ENCODE measurements at regions not wholly inside any gene's neighbourhood (a gene's known extent, or its start where the extent isn't known, plus 50 kb on each side); places are given as distances from the start of the nearest gene placed in this dataset.

DNA sequence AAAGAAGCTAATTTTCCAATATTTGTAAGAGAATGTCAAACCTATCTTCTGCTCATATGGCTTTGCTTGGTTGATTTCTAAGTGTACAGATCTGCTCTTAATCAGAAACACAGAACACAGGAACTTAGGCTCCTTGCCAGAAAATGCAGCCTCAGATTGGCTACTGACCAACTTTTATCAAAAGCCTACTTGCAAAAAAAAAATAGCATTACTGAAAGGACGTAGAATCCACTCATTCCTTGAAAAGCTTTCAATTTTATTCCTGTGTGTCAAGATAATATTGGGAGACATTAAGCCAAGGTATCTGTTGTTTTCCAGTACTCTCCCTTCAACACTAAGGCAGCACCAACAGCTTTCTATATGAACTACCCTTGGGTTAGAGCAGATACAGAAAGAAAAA lies 127.6 kb upstream of the INTU start:
- H3K27ac ChIP-seq (ENCODE audit: low read depth in 1 of 2, low read length in 2 of 2) = no peak overlapping the region
- 34% methylated on average over 1 of the region's 1 CpG for WGBS
- no peaks in the 10 kb centered on the region for H3K36me3 ChIP-seq (ENCODE audit: control insufficient read depth in 4 of 4, insufficient read depth in 3 of 4, low read depth in 1 of 4, low read length in 3 of 4)
- no peaks in the 10 kb centered on the region for H3K27me3 ChIP-seq (ENCODE audit: control insufficient read depth in 4 of 4, insufficient read depth in 4 of 4, low read length in 3 of 4)
- no peak for DNase-seq (ENCODE audit: low spot score)
- H3K4me1 ChIP-seq (ENCODE audit: control insufficient read depth in 4 of 4, insufficient read depth in 4 of 4, low read length in 3 of 4) = no peaks in the 10 kb centered on the region
- no peak overlapping the region for H3K9ac ChIP-seq (ENCODE audit: low read depth in 1 of 2, low read length in 2 of 2)
- H3K9me3 ChIP-seq (ENCODE audit: control insufficient read depth in 4 of 4, low read length in 3 of 4) = no peaks in the 10 kb centered on the region
- no peak for TF ChIP-seq JUND (IDR thresholded peaks at IDR 0.05)
- no peak for TF ChIP-seq HNF4G (IDR thresholded peaks at IDR 0.05)
- TF ChIP-seq RAD21 (IDR thresholded peaks at IDR 0.05) = no peak
- no peak for TF ChIP-seq TAF1 (conservative IDR thresholded peaks at IDR 0.05)
- TF ChIP-seq, protein P1, sequence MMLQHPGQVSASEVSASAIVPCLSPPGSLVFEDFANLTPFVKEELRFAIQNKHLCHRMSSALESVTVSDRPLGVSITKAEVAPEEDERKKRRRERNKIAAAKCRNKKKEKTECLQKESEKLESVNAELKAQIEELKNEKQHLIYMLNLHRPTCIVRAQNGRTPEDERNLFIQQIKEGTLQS (IDR thresholded peaks at IDR 0.05) = no peak
- TF ChIP-seq EGR1 (IDR thresholded peaks at IDR 0.05; ENCODE audit: low read depth in 2 of 2) = no peak
- TF ChIP-seq ZBTB33 (IDR thresholded peaks at IDR 0.05) = no peak
- TF ChIP-seq REST (IDR thresholded peaks at IDR 0.05) = no peak
- TF ChIP-seq FOXA2 (IDR thresholded peaks at IDR 0.05) = no peak
- TF ChIP-seq RXRA (IDR thresholded peaks at IDR 0.05) = no peak
- TF ChIP-seq SP1 (IDR thresholded peaks at IDR 0.05) = no peak
- no peak for TF ChIP-seq NR2F2 (IDR thresholded peaks at IDR 0.05)
- TF ChIP-seq HNF4A (conservative IDR thresholded peaks at IDR 0.05) = no peak
- TF ChIP-seq YY1 (IDR thresholded peaks at IDR 0.05) = no peak
- no peak for TF ChIP-seq FOXA1 (IDR thresholded peaks at IDR 0.05)
- H3K4me3 ChIP-seq (ENCODE audit: low read depth in 1 of 3, low read length in 3 of 3) = no peak overlapping the region

- no peak overlapping the region for H3K9ac ChIP-seq (ENCODE audit: low read depth in 1 of 2, low read length in 2 of 2)
- no peak for DNase-seq (ENCODE audit: low spot score)
- WGBS = 71% methylated on average over 1 of the region's 1 CpG
- H3K27ac ChIP-seq (ENCODE audit: low read depth in 1 of 2, low read length in 2 of 2) = no peak overlapping the region
- no peak for TF ChIP-seq REST (IDR thresholded peaks at IDR 0.05)
- no peak for TF ChIP-seq GABPA (IDR thresholded peaks at IDR 0.05 in 1 of 2, conservative IDR thresholded peaks at IDR 0.05 in 1 of 2)
- TF ChIP-seq YY1 (IDR thresholded peaks at IDR 0.05) = no peak
- TF ChIP-seq ZBTB33 (IDR thresholded peaks at IDR 0.05) = no peak
- TF ChIP-seq, protein P1 (IDR thresholded peaks at IDR 0.05) = no peak
- no peak for TF ChIP-seq TAF1 (conservative IDR thresholded peaks at IDR 0.05)
- TF ChIP-seq, protein P2, sequence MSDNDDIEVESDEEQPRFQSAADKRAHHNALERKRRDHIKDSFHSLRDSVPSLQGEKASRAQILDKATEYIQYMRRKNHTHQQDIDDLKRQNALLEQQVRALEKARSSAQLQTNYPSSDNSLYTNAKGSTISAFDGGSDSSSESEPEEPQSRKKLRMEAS (IDR thresholded peaks at IDR 0.05) = no peak
- no peak for TF ChIP-seq FOXA1 (IDR thresholded peaks at IDR 0.05)
- TF ChIP-seq SP1 (IDR thresholded peaks at IDR 0.05) = no peak
- TF ChIP-seq FOXA2 (IDR thresholded peaks at IDR 0.05) = no peak
- no peaks in the 10 kb centered on the region for H3K27me3 ChIP-seq (ENCODE audit: control insufficient read depth in 4 of 4, insufficient read depth in 4 of 4, low read length in 3 of 4)
- no peaks in the 10 kb centered on the region for H3K4me1 ChIP-seq (ENCODE audit: control insufficient read depth in 4 of 4, insufficient read depth in 4 of 4, low read length in 3 of 4)
- H3K9me3 ChIP-seq (ENCODE audit: control insufficient read depth in 4 of 4, low read length in 3 of 4) = no peaks in the 10 kb centered on the region
- H3K4me3 ChIP-seq (ENCODE audit: low read depth in 1 of 3, low read length in 3 of 3) = no peak overlapping the region
- no peaks in the 10 kb centered on the region for H3K36me3 ChIP-seq (ENCODE audit: control insufficient read depth in 4 of 4, insufficient read depth in 3 of 4, low read depth in 1 of 4, low read length in 3 of 4)
Measured at GRCh38 chr4:127506283-127506682, 126.5 kb upstream of the INTU start.
